K562 (cell line): ENCODE measurements at regions not wholly inside any gene's neighbourhood (a gene's known extent, or its start where the extent isn't known, plus 50 kb on each side); places are given as distances from the start of the nearest gene placed in this dataset.

Experiments
- MGA ChIP-seq: fragments of 450-650 bp; IDR thresholded peaks from 2 replicates; pipeline ENCODE4 v1.6.1; 2016; ENCODE audit warnings: mild to moderate bottlenecking, moderate library complexity
- NFIC ChIP-seq: fragments of 450-650 bp; IDR thresholded peaks from 2 replicates; pipeline ENCODE4 v1.6.1; 2017; ENCODE audit warnings: mild to moderate bottlenecking, inconsistent platforms
- NFYB ChIP-seq: IDR thresholded peaks from 2 replicates; pipeline ENCODE4 v1.6.1; 2011; ENCODE audit warnings: mild to moderate bottlenecking, moderate library complexity; ENCODE audit not compliant: insufficient read length; ENCODE audit errors: extremely low read depth
- POLR2AphosphoS5 ChIP-seq: IDR thresholded peaks from 2 replicates; pipeline ENCODE4 v1.6.1; 2011; ENCODE audit warnings: mild to moderate bottlenecking, low read depth, low read length, moderate library complexity; ENCODE audit not compliant: control insufficient read depth, insufficient read depth
- RAD21 ChIP-seq, 2 experiments: fragments of 250-450 bp in 1 of 2; fragments of 450-650 bp in 1 of 2; sonication (Bioruptor Pico) in 1 of 2; formaldehyde crosslinking in 1 of 2; IDR thresholded peaks in 1 of 2; conservative IDR thresholded peaks in 1 of 2; 2 replicates each; pipeline versions ENCODE4 v1.4.0 to v1.8.0; 2020 to 2022; ENCODE audit warnings: mild to moderate bottlenecking in 2 of 2, moderate library complexity in 1 of 2
- REST ChIP-seq, 2 experiments: fragments of 450-650 bp; formaldehyde crosslinking in 1 of 2; IDR thresholded peaks; 2 replicates each; pipeline versions ENCODE4 v1.4.0 to v1.6.1; 2014 to 2020; ENCODE audit warnings: mild to moderate bottlenecking in 2 of 2, borderline replicate concordance in 1 of 2, low read depth in 1 of 2
- SMAD1 ChIP-seq: fragments of 150-350 bp; IDR thresholded peaks from 2 replicates; pipeline ENCODE4 v1.6.1; 2014; ENCODE audit warnings: low read length, low read depth; ENCODE audit not compliant: partially characterized antibody
- SP1 ChIP-seq: sonication (generic); formaldehyde crosslinking; IDR thresholded peaks from 2 replicates; pipeline ENCODE4 v1.8.1; 2022; ENCODE audit warnings: mild to moderate bottlenecking, missing genetic modification reagents
- TAF1 ChIP-seq: IDR thresholded peaks from 2 replicates; pipeline ENCODE4 v1.6.1; 2011; ENCODE audit warnings: mild to moderate bottlenecking, low read length, moderate library complexity; ENCODE audit not compliant: insufficient read depth, control insufficient read depth, severe bottlenecking; ENCODE audit errors: extremely low read depth
- TF ChIP-seq, protein P1 (sequence below), 3 experiments: fragments of 200-800 bp in 1 of 3; sonication (Bioruptor generic) in 1 of 3; sonication (generic) in 1 of 3; formaldehyde crosslinking in 1 of 3; IDR thresholded peaks; 2 replicates each; pipeline versions ENCODE4 v1.6.1 to v1.8.0; 2016 to 2022; ENCODE audit warnings: mild to moderate bottlenecking in 2 of 3, missing compliant biosample characterization in 2 of 3, missing genetic modification characterization in 2 of 3, missing genetic modification reagents in 1 of 3

DNA sequence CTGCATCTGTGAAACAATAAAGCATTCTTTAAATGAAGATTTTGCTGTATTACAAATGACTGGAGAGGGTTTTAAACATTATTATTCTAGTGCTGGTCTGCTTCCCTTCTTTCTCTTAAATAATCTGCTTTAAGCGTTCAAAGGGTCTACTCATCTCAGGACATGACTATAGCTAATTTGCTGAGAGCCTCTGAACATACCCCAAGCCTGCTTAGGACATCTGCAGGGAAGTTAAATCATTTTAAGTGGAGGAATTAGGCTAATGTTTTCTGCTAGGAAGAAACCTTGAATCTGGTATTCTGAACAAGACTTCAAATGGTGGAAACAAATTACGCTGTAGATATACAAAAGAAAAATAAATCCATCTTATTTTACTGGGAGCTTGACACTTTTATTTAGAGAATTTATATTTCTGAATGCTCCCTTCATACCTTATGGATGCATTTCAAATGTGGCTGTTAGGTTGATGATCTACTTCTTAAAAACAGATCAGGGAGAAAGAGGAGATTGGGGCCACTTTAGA is 124.4 kb upstream of the ITGB1 start:
- no peak for TF ChIP-seq SMAD1
- TF ChIP-seq REST (IDR thresholded peaks at IDR 0.05; ENCODE audit: borderline replicate concordance) = no peak
- TF ChIP-seq REST (CRISPR knock-in tag; IDR thresholded peaks at IDR 0.05; ENCODE audit: low read depth) = no peak
- no peak for TF ChIP-seq NFIC
- no peak for TF ChIP-seq TAF1
- no peak for TF ChIP-seq RAD21 (CRISPR knock-in tag; conservative IDR thresholded peaks at IDR 0.05 in 1 of 2, IDR thresholded peaks at IDR 0.05 in 1 of 2)
- TF ChIP-seq SP1 (CRISPR knock-in tag) = no peak
- TF ChIP-seq, protein P1, sequence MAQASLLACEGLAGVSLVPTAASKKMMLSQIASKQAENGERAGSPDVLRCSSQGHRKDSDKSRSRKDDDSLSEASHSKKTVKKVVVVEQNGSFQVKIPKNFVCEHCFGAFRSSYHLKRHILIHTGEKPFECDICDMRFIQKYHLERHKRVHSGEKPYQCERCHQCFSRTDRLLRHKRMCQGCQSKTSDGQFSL (CRISPR knock-in tag; IDR thresholded peaks at IDR 0.05) = no peak
- TF ChIP-seq, protein P1 (tag; IDR thresholded peaks at IDR 0.05) = no peak
- TF ChIP-seq MGA = no peak
- TF ChIP-seq NFYB = no peak
- TF ChIP-seq POLR2AphosphoS5 = no peak
